Right lobe of liver (tissue), 4 donors: ENCODE measurements at regions not wholly inside any gene's neighbourhood (a gene's known extent, or its start where the extent isn't known, plus 50 kb on each side); places are given as distances from the start of the nearest gene placed in this dataset.

Experiments used
- CTCF ChIP-seq, 4 donors: fragments of 200-600 bp in 3 of 4; fragments of 450-650 bp in 1 of 4; IDR thresholded peaks; one replicate each; pipeline versions ENCODE4 v1.5.1 to v1.8.0; 2016 to 2022; ENCODE audit warnings: antibody characterized with exemption in 4 of 4, mild to moderate bottlenecking in 2 of 4
- POLR2A ChIP-seq: fragments of 450-650 bp; IDR thresholded peaks from one replicate; pipeline ENCODE4 v1.6.1; 2017; ENCODE audit warnings: antibody characterized with exemption, mild to moderate bottlenecking
- donor health status: DM: no; HTN: no; CAD: no.
- donor health status: DM: no; HTN: no; CAD: no.
- donor health status: DM: no; HTN: yes; CAD: no.

- TF ChIP-seq CTCF (IDR thresholded peaks at IDR 0.05) = no peak
- no peak for TF ChIP-seq POLR2A
Observed at GRCh38 chrX:22340022-22340616, 67.4 kb downstream of the CBLL2 start.
